T-cell (primary cell): ENCODE measurements at regions not wholly inside any gene's neighbourhood (a gene's known extent, or its start where the extent isn't known, plus 50 kb on each side); places are given as distances from the start of the nearest gene placed in this dataset.

Experiments
- ATAC-seq, 4 experiments: fragments of 200-7000 bp in 3 of 4; fragments of 150-1000 bp in 1 of 4; cut with Tn5 transposase; replicated peaks in 1 of 4; 1 replicate in 3 of 4; 2 replicates in 1 of 4; pipeline ENCODE4 v1.10.0; 2021; ENCODE audit warnings: moderate library complexity in 3 of 4, mild to moderate bottlenecking in 2 of 4, moderate number of reproducible peaks in 1 of 4
- CTCF ChIA-PET, 2 donors: fragments of 300-600 bp; sonication (Branson Sonifier 250); formaldehyde crosslinking; loops; one replicate each; lab custom pipeline; 2022; ENCODE audit warnings: antibody characterized with exemption in 2 of 2; lab: Charles Lee
- POLR2A ChIA-PET, 2 donors: fragments of 300-600 bp; sonication (Branson Sonifier 250); formaldehyde crosslinking; loops; one replicate each; lab custom pipeline; 2022; ENCODE audit warnings: antibody characterized with exemption in 2 of 2; lab: Charles Lee
- DNase-seq, 35 experiments: peaks; one replicate each; pipeline versions ENCODE4 v3.0.0 to v3.0.0-alpha.2; 2013 to 2023
- H3K27ac ChIP-seq: one replicate; pipeline ENCODE4 v1.5.1; 2013; ENCODE audit warnings: low read length
- H3K27me3 ChIP-seq, 2 experiments: replicated peaks in 1 of 2; 1 replicate in 1 of 2; 2 replicates in 1 of 2; pipeline versions ENCODE4 v1.6.1 to v1.7.0; 2013; ENCODE audit warnings: low read length in 1 of 2, mixed read lengths in 1 of 2; ENCODE audit not compliant: control insufficient read depth in 2 of 2, insufficient read depth in 2 of 2; ENCODE audit errors: extremely low read depth in 1 of 2
- H3K36me3 ChIP-seq, 2 donors: 1 replicate in 1 of 2; 2 replicates in 1 of 2; pipeline versions ENCODE4 v1.6.1 to v1.7.0; 2013; ENCODE audit warnings: low read length in 1 of 2; ENCODE audit not compliant: control insufficient read depth in 2 of 2, insufficient read depth in 1 of 2; ENCODE audit errors: extremely low read depth in 1 of 2
- H3K4me1 ChIP-seq, 2 experiments: 1 replicate in 1 of 2; 2 replicates in 1 of 2; pipeline versions ENCODE4 v1.6.1 to v1.7.0; 2013; ENCODE audit warnings: low read length in 2 of 2, mixed read lengths in 1 of 2; ENCODE audit not compliant: insufficient read depth in 2 of 2, control insufficient read depth in 1 of 2; ENCODE audit errors: extremely low read depth in 1 of 2
- H3K4me3 ChIP-seq, 2 donors: 1 replicate in 1 of 2; 2 replicates in 1 of 2; pipeline versions ENCODE4 v1.5.1 to v1.7.0; 2013; ENCODE audit warnings: mild to moderate bottlenecking in 2 of 2, low read length in 1 of 2, moderate library complexity in 1 of 2; ENCODE audit not compliant: control insufficient read depth in 1 of 2; ENCODE audit errors: extremely low read depth in 1 of 2
- H3K9me3 ChIP-seq: 2 replicates; pipeline ENCODE4 v1.7.0; 2013
- H3K27ac Mint-ChIP-seq, 2 donors: one replicate each; pipeline ENCODE4 v1.8.0; 2020 to 2021; ENCODE audit warnings: mild to moderate bottlenecking in 2 of 2, mixed read lengths in 2 of 2
- H3K27me3 Mint-ChIP-seq, 2 donors: one replicate each; pipeline ENCODE4 v1.8.0; 2021 to 2022; ENCODE audit warnings: mixed read lengths in 2 of 2
- H3K36me3 Mint-ChIP-seq: one replicate; pipeline ENCODE4 v1.8.0; 2021; ENCODE audit warnings: mixed read lengths
- H3K4me1 Mint-ChIP-seq, 3 donors: one replicate each; pipeline ENCODE4 v1.8.0; 2020 to 2022; ENCODE audit warnings: mixed read lengths in 3 of 3, mild to moderate bottlenecking in 1 of 3
- H3K4me3 Mint-ChIP-seq, 3 donors: one replicate each; pipeline ENCODE4 v1.8.0; 2020 to 2022; ENCODE audit warnings: mild to moderate bottlenecking in 3 of 3, mixed read lengths in 3 of 3, moderate library complexity in 3 of 3
- H3K9me3 Mint-ChIP-seq, 3 donors: one replicate each; pipeline ENCODE4 v1.8.0; 2020 to 2022; ENCODE audit warnings: mixed read lengths in 3 of 3
- WGBS: methylation state at CpG from one replicate; pipeline ENCODE4 v1.1.5; 2013; ENCODE audit warnings: missing lambda C conversion rate; ENCODE audit not compliant: insufficient coverage; 5-methylcytosine and 5-hydroxymethylcytosine counted together

GRCh38 chr2:41871080-41871479 is 176.7 kb upstream of the PKDCC start:
- POLR2A ChIA-PET: no interaction called here
- H3K9me3 Mint-ChIP-seq: no peaks in the 10 kb centered on the region
- peaks cover 0 to 31% (median 7%) of the 10 kb centered on the region in 3 donors for H3K4me1 Mint-ChIP-seq
- Histone ChIP-seq H3K4me1 (peaks cover 0 to 20% of the 10 kb centered on the region in 2 experiments), H3K4me3 (no peak overlapping the region), H3K9me3 (no peaks in the 10 kb centered on the region), H3K27ac (no peak overlapping the region), H3K27me3 (peaks cover 0 to 19% of the 10 kb centered on the region in 2 experiments), H3K36me3 (no peaks in the 10 kb centered on the region)
- H3K36me3 Mint-ChIP-seq: no peaks in the 10 kb centered on the region
- no peak overlapping the region for H3K4me3 Mint-ChIP-seq
- no peak for ATAC-seq
- H3K27me3 Mint-ChIP-seq: peaks cover 0 to 2% of the 10 kb centered on the region in 2 donors
- WGBS: no CpG with 5 or more reads among the region's 9 CpGs
- no peak for DNase-seq
- CTCF ChIA-PET: interaction anchor here (0.7 to 7.7 kb wide), 7 partner anchors 212 to 458 kb away, joined by 3 to 163 read pairs (median 6); no protein-coding TSS in a partner anchor
- no peak overlapping the region for H3K27ac Mint-ChIP-seq

GRCh38 chr2:41872646-41873045 is 175.2 kb upstream of the PKDCC start:
- peak in 1 of 4 experiments; percentile 31 for ATAC-seq
- H3K27ac Mint-ChIP-seq: no peak overlapping the region
- H3K4me1 ChIP-seq: peaks cover 0 to 20% of the 10 kb centered on the region in 2 experiments
- H3K27ac ChIP-seq: no peak overlapping the region
- peaks cover 0 to 19% of the 10 kb centered on the region in 2 experiments for H3K27me3 ChIP-seq
- WGBS: 60% methylated on average over 1 of the region's 3 CpGs
- no peaks in the 10 kb centered on the region for H3K9me3 Mint-ChIP-seq
- no peaks in the 10 kb centered on the region for H3K9me3 ChIP-seq
- peaks cover 0 to 26% (median 7%) of the 10 kb centered on the region in 3 donors for H3K4me1 Mint-ChIP-seq
- CTCF ChIA-PET: interaction anchor here (0.6 to 7.7 kb wide), 6 partner anchors 211 to 291 kb away, joined by 3 to 163 read pairs (median 3); no protein-coding TSS in a partner anchor
- H3K36me3 ChIP-seq: no peaks in the 10 kb centered on the region
- POLR2A ChIA-PET: interaction anchor here in 1 of 2 donors (0.5 kb wide), 1 partner anchor 198 kb away, joined by 7 read pairs; no protein-coding TSS in a partner anchor
- no peak overlapping the region for H3K4me3 ChIP-seq
- DNase-seq: no peak
- H3K36me3 Mint-ChIP-seq: no peaks in the 10 kb centered on the region
- H3K27me3 Mint-ChIP-seq: peaks cover 3 to 4% of the 10 kb centered on the region in 2 donors
- no peak overlapping the region for H3K4me3 Mint-ChIP-seq

GRCh38 chr2:41873102-41874031 is 174.5 kb upstream of the PKDCC start:
- Histone ChIP-seq H3K27me3 (peaks cover 0 to 19% of the 10 kb centered on the region in 2 experiments), H3K9me3 (no peaks in the 10 kb centered on the region), H3K36me3 (no peaks in the 10 kb centered on the region), H3K4me1 (peaks cover 0 to 20% of the 10 kb centered on the region in 2 experiments), H3K4me3 (no peak overlapping the region), H3K27ac (no peak overlapping the region)
- Mint-ChIP-seq H3K4me1 (peaks cover 0 to 22% (median 7%) of the 10 kb centered on the region in 3 donors), H3K27me3 (peaks cover 3 to 4% of the 10 kb centered on the region in 2 donors), H3K27ac (no peak overlapping the region), H3K36me3 (no peaks in the 10 kb centered on the region), H3K4me3 (no peak overlapping the region), H3K9me3 (no peaks in the 10 kb centered on the region)
- ChIA-PET POLR2A (interaction anchor here in 1 of 2 donors (0.6 kb wide), 1 partner anchor 391 kb away, joined by 3 read pairs; no protein-coding TSS in a partner anchor), CTCF (interaction anchor here (1.2 to 7.7 kb wide), 3 partner anchors 213 to 224 kb away, joined by 3 to 163 read pairs (median 38); no protein-coding TSS in a partner anchor)
- DNase-seq (no peak), ATAC-seq (no peak)
- no CpG with 5 or more reads among the region's 4 CpGs for WGBS

- no peak overlapping the region for H3K27ac Mint-ChIP-seq
- CTCF ChIA-PET: no interaction called here
- no peaks in the 10 kb centered on the region for H3K36me3 Mint-ChIP-seq
- no peak overlapping the region for H3K4me3 Mint-ChIP-seq
- H3K9me3 Mint-ChIP-seq: no peaks in the 10 kb centered on the region
- H3K36me3 ChIP-seq: no peaks in the 10 kb centered on the region
- peaks cover 0 to 16% (median 6%) of the 10 kb centered on the region in 3 donors for H3K4me1 Mint-ChIP-seq
- DNase-seq (no peak), ATAC-seq (no peak)
- POLR2A ChIA-PET: no interaction called here
- H3K27ac ChIP-seq: no peak overlapping the region
- H3K27me3 Mint-ChIP-seq: peaks cover 20 to 25% of the 10 kb centered on the region in 2 donors
- no peak overlapping the region for H3K4me3 ChIP-seq
- H3K27me3 ChIP-seq: peaks cover 0 to 6% of the 10 kb centered on the region in 2 experiments
- peaks cover 0 to 9% of the 10 kb centered on the region in 2 experiments for H3K4me1 ChIP-seq
- WGBS: 95% methylated on average over 10 of the region's 14 CpGs
- H3K9me3 ChIP-seq: no peaks in the 10 kb centered on the region
Observed at GRCh38 chr2:41877114-41877678, 170.6 kb upstream of the PKDCC start.

- Mint-ChIP-seq H3K9me3 (no peaks in the 10 kb centered on the region), H3K27ac (no peak overlapping the region), H3K36me3 (no peaks in the 10 kb centered on the region), H3K27me3 (peaks cover 21 to 25% of the 10 kb centered on the region in 2 donors), H3K4me1 (peaks cover 0 to 10% (median 0%) of the 10 kb centered on the region in 3 donors), H3K4me3 (no peak overlapping the region)
- ChIA-PET POLR2A (interaction anchor here in 1 of 2 donors (0.6 kb wide), 1 partner anchor 246 kb away, joined by 3 read pairs; no protein-coding TSS in a partner anchor), CTCF (interaction anchor here (0.8 to 3.3 kb wide), 2 partner anchors 8 kb away, joined by 6 to 14 read pairs; no protein-coding TSS in a partner anchor)
- Histone ChIP-seq H3K4me3 (no peak overlapping the region), H3K36me3 (no peaks in the 10 kb centered on the region), H3K4me1 (peaks cover 0 to 5% of the 10 kb centered on the region in 2 experiments), H3K27me3 (peaks cover 0 to 10% of the 10 kb centered on the region in 2 experiments), H3K27ac (no peak overlapping the region), H3K9me3 (no peaks in the 10 kb centered on the region)
- no peak for DNase-seq
- WGBS: 81% methylated on average over 8 of the region's 10 CpGs
- ATAC-seq: no peak
Observed at GRCh38 chr2:41878056-41878455, 169.8 kb upstream of the PKDCC start.

- Histone ChIP-seq H3K27me3 (peaks cover 0 to 10% of the 10 kb centered on the region in 2 experiments), H3K27ac (no peak overlapping the region), H3K4me1 (peaks cover 0 to 5% of the 10 kb centered on the region in 2 experiments), H3K36me3 (no peaks in the 10 kb centered on the region), H3K9me3 (no peaks in the 10 kb centered on the region), H3K4me3 (no peak overlapping the region)
- peaks cover 21 to 25% of the 10 kb centered on the region in 2 donors for H3K27me3 Mint-ChIP-seq
- H3K27ac Mint-ChIP-seq: peak overlapping the region in 1 of 2 donors; percentile 48
- WGBS: 71% methylated on average over 9 of the region's 11 CpGs
- H3K4me1 Mint-ChIP-seq: peaks cover 0 to 10% (median 0%) of the 10 kb centered on the region in 3 donors
- ChIA-PET CTCF (interaction anchor here (0.6 to 3.3 kb wide), 6 partner anchors 9 to 493 kb away, joined by 3 to 14 read pairs (median 4); no protein-coding TSS in a partner anchor), POLR2A (no interaction called here)
- H3K4me3 Mint-ChIP-seq: no peak overlapping the region
- no peaks in the 10 kb centered on the region for H3K36me3 Mint-ChIP-seq
- ATAC-seq: no peak
- H3K9me3 Mint-ChIP-seq: no peaks in the 10 kb centered on the region
- no peak for DNase-seq
Observed at GRCh38 chr2:41878716-41879234, 169.0 kb upstream of the PKDCC start.
